NCI-H526 treated with DMSO at 0.1 percent for 48 hours (cell line): ENCODE measurements at regions not wholly inside any gene's neighbourhood (a gene's known extent, or its start where the extent isn't known, plus 50 kb on each side); places are given as distances from the start of the nearest gene placed in this dataset.

Experiments used
- DNase-seq: peaks from one replicate; lab custom pipeline; 2025; lab: John Stamatoyannopoulos, UW

DNA sequence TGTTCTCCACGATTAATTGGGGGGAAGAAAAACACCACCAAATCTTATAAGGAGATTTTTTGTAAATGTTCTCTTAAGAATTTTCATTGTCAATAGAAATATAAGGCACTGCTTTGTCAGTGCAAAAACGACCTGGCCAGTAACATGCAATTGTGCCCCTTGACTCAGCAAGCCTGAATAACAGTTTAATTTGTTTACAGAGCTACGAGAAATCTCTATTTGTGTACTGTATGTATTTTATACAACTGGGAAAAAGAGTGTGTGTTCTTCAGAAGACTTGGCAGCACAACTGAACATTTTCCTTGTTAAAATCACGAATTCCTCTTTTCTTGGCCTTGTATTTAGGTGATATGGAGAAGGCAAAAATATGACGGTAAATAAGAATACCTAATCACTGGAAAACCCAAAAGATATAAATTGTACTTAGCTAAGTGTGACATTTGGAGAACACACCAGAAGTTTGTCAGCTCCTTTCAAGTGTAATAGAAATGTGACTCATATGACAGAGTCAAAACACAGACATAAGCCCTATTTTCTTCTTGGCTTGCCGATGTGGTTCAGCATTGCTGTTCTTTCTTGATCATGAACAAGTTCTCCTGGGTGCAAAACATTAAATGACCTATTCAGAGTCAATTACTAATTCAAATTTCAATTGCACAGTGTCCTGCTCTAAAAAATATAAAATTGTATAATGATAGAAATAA, 945.0 kb upstream of the INTU start:
- no peak for DNase-seq

DNA sequence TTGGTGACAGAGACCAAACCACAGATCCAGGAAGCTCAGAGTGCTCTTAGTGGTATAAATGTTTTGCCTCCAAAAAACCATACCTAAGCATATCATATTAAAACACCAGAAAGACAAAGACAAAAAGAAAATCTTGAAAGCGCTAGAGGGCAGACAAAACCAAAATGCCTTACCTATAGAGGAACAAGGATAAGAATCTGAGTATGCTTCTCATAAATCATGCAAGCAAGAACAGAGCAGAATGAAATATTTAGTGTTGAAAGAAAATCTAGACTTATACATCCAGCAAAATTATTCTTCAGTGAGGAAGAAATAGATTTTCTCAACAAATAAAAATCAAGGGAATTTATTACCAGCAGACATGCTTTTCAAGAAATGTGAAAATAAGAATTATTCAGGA, 941.0 kb upstream of the INTU start:
- no peak for DNase-seq

- no peak for DNase-seq
Observed at GRCh38 chr4:126697748-126698147, 935.0 kb upstream of the INTU start.

GRCh38 chr4:126698224-126698623, 934.5 kb upstream of the INTU start:
- DNase-seq: no peak

DNA sequence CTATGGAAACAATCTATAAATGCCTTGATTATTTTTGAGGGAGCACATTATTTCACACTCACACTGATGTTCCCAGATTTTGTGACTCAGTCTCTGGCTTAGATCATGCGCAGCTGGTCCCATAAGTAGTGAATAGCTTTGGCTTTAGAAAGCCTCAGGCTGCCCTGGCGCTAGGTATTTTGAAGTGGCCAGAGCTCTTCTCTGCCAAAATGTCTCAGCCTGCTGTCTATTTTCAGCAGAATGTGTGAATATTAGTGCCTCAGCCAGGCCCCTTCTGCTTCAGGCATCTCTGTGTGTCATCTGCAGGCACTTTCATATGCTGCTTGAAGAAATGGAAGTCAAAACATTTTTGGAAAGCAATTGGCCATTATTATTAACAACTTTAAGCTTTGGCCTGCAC, 931.0 kb upstream of the INTU start:
- DNase-seq: no peak

- DNase-seq: no peak
Observed at GRCh38 chr4:126702747-126703146, 930.0 kb upstream of the INTU start.

GRCh38 chr4:126705266-126705665, 927.5 kb upstream of the INTU start:
- DNase-seq: no peak

DNA sequence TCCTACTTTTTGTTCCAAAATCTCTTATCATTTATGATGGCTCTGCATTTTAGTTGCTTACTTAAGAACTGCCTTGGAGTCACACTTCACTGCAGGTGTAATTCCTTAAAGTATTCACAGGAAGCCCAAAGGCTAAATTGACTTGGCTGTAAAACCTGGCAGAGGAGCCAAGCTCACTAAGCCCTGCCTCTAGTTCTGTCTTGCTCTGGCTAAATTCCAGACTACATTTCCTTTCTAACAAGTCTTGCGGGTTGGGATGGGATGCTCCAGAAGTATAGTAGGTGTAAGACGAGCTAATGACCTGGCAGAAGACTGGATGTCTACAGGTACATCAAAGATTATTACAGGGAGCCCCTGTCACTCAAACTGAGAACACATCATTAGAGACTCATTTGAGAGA, 924.0 kb upstream of the INTU start:
- DNase-seq: no peak

- no peak for DNase-seq
Observed at GRCh38 chr4:126710935-126711334, 921.8 kb upstream of the INTU start.

DNA sequence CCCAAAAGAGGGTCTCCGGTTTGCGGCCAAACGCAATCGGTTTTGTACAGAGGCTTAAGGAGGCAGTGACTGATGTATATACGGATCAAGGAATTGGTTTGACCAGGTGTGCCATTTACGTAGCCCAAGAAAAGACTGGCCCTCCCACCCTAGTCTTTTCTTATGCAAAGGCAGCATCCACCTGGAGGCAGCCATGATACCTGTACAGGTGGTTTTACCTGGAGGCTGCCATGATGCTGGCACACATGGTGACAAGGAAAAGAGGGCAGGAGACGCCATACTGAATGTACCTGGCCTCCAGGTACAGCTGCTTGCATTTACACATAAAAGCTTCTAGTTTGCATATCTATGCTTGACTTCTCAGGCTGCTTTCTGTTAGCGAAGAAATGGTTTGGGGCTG, 917.7 kb upstream of the INTU start:
- DNase-seq: no peak

GRCh38 chr4:126715681-126716080, 917.1 kb upstream of the INTU start:
- DNase-seq: no peak

- DNase-seq: no peak
Observed at GRCh38 chr4:126718136-126718535, 914.6 kb upstream of the INTU start.

DNA sequence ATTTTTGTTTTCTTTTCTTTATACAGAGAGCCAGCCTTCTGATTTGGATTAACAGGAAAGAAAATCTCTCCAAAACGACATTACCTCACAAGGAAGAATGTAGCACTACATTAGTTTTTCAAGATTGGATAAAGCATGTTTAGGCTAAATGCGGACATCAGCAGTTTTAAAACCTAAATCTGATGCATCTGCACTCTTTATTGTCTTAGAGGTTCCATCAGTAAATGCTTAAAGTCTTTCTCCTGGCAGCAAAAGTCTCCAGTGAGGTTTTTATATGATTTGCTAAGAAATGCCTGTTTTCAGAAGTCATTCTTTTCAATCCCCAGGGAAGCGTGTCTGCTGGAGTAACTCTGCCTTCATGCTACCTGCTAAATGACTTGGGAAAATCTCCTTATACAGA, 912.9 kb upstream of the INTU start:
- DNase-seq: no peak

- no peak for DNase-seq
Observed at GRCh38 chr4:126725906-126726305, 906.9 kb upstream of the INTU start.

DNA sequence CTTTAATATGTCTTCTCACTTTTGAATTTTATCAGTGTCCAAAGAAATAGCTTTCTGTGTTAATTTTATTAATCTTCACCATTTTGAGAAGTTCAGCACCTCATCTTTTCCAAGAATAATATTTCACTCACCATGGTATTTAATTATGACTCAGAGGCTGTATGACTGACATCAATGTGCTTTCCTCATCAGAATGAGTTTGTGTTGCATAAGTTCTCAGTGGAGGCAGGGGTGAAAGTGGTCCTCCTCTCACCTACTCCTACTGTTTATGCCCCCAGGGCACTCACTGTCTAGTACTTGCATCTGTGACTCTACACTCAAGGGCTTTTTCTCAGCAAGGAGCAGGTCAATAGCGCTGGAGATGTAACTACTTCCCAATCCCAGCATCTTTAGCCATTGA, 905.3 kb upstream of the INTU start:
- no peak for DNase-seq

DNA sequence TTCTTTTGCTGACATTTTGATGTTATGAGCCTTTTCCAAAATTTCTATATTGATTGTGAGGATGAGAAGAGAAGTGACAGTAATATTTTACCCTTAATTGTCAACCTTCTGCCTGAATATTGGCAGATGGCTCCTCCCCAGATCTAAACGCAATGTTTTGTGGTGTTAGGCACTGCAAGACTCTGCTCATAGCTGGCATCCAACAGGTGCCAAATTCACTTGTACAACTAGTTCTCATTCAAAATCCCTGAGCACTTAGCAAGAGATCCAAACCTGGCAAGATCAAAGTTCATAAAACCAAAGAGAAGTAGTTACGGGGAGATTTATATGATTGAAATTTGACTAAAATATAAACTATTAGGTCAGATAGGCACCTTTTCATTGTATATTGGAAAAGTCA, 901.7 kb upstream of the INTU start:
- DNase-seq: no peak

- DNase-seq: no peak
Observed at GRCh38 chr4:126733301-126733700, 899.5 kb upstream of the INTU start.

- no peak for DNase-seq
Observed at GRCh38 chr4:126734465-126734864, 898.3 kb upstream of the INTU start.

DNA sequence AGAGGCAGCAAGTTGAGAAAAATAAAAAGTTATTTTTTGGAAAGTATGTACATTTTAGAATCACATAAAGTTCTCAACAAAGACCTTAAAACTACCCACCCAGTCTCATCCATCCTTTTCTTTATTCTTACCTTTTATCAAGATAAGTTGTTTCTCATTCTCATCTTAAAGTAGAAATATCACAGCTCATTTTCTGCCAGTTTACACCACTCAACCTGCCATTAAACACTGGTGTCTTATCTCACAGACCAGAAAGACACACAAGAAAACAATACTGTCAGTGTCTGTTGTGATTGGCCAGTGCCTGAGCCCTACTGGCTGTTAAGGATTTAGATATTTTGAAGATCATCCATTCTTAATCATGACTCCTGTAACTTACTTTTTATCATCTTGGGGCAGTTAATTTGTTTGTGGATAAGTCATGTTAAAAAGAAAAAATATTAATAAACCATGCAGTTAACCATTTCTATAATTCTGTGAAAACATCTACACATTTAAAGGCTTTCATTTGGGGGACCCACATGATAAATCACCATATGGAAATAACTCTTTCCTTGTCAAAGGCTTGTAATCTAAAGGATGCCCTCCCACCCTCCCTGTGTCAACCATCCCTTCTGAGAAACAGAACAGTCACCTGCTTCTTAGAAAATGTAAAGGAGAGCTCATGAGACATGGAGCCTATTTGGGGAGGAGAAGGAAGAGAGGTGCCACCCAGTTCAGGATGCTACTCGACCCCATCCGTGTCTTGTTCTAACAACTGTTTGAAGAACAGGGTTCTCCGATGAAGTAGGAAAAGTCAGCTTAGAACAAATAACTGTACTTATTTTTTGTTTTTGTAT, 897.2 kb upstream of the INTU start:
- no peak for DNase-seq

DNA sequence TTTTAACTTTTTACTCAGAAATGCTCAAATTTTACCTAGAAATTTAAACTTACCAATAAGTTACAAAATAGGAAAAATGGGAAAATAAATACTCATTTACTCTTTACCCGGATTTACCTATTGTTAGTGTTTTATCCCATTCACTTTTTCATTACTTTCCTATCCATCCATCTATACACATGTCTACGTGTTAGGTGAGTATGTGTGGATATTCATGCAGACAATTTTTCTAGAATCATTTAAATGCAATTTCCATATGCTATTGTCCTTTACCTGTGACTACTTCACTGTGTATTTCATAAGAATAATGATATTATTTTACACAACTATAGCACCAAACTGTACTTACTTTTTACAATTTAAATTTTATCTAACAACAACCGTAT, 896.6 kb upstream of the INTU start:
- no peak for DNase-seq

- DNase-seq: no peak
Observed at GRCh38 chr4:126737899-126738526, 894.7 kb upstream of the INTU start.

DNA sequence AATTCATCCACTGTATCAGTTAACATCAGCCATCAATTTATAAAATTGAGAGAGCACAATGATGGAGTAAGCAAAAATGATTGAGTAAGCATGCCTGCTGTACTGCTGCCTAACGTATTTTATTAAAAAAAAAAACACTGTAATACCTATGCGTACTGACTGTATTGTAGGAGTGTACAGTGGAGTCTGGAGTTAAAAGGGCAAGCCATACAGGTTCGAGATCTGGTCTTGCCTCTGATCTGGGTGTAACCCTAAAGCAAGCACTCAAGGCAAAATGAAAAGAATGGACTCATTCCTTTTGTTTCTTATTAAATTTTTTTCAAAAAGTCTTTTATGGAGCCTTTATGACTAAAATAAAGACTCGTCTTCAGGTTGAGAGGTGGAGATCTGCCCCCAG, 894.2 kb upstream of the INTU start:
- DNase-seq: no peak

DNA sequence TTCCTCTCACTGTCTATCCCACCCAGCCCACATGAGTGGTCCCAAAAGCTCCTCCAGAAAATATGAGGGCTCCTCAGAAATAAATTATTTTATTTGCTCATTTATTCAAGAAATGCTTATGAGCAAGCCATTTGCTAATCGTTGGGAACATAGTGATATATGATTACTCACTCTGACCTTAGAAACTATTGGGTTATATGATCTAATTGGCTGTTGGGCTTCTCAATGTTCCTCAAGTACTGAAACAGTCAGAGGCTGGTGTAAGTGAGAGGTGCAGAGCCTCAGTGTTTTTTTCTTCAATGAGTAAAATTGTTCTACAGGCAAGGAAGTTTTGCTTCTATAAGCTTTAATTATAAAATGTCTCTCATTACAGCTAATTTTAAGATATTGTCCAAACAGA, 893.8 kb upstream of the INTU start:
- DNase-seq: no peak
